HEK293 (cell line): ENCODE measurements at regions not wholly inside any gene's neighbourhood (a gene's known extent, or its start where the extent isn't known, plus 50 kb on each side); places are given as distances from the start of the nearest gene placed in this dataset.

ENCODE experiments used
- ZBTB8A ChIP-seq: fragments of 450-650 bp; formaldehyde crosslinking; IDR thresholded peaks from 2 replicates; pipeline ENCODE4 v1.5.1; 2016; ENCODE audit warnings: missing biosample characterization, missing genetic modification characterization
- ZNF175 ChIP-seq: fragments of 450-650 bp; formaldehyde crosslinking; IDR thresholded peaks from 2 replicates; pipeline ENCODE4 v1.5.1; 2016; ENCODE audit warnings: missing biosample characterization, missing genetic modification characterization
- ZNF266 ChIP-seq: fragments of 450-650 bp; formaldehyde crosslinking; IDR thresholded peaks from 2 replicates; pipeline ENCODE4 v1.5.1; 2016; ENCODE audit warnings: missing biosample characterization, missing genetic modification characterization, low read depth
- ZNF335 ChIP-seq: fragments of 450-650 bp; formaldehyde crosslinking; conservative IDR thresholded peaks from 2 replicates; pipeline ENCODE4 v1.5.1; 2016; ENCODE audit warnings: missing biosample characterization, missing genetic modification characterization
- ZNF391 ChIP-seq: fragments of 450-650 bp; formaldehyde crosslinking; IDR thresholded peaks from 2 replicates; pipeline ENCODE4 v1.5.1; 2016; ENCODE audit warnings: low read depth, missing biosample characterization, missing genetic modification characterization, borderline replicate concordance
- ZNF48 ChIP-seq: fragments of 450-650 bp; formaldehyde crosslinking; IDR thresholded peaks from 2 replicates; pipeline ENCODE4 v1.5.1; 2016; ENCODE audit warnings: missing biosample characterization, missing genetic modification characterization
- TF ChIP-seq, protein P1 (sequence below): fragments of 450-650 bp; formaldehyde crosslinking; IDR thresholded peaks from 2 replicates; pipeline ENCODE4 v1.5.1; 2016; ENCODE audit warnings: missing biosample characterization, missing genetic modification characterization
- TF ChIP-seq, protein P2 (sequence below): fragments of 450-650 bp; formaldehyde crosslinking; IDR thresholded peaks from 2 replicates; pipeline ENCODE4 v1.5.1; 2017; ENCODE audit warnings: missing biosample characterization, mild to moderate bottlenecking, missing genetic modification characterization, moderate library complexity

DNA sequence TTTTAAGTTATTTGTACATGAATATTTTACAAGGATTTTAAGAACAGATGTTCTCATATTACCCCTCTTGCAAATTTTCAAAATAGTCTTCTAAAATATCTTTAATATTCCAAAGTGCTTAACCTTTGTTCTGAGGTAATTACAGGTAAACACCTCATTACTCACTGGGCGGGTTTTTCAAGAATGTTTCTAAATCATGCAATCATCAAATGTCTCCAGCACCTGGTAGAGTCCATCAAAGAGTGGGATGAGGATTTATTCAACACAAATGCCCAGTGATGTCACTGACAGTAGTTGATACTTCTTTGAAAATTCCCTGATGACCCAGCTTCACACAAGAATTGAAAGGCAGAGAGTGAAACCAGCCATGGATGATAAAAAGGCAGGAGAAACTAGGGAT, 114.4 kb downstream of the SEC61B start:
- TF ChIP-seq, protein P1, sequence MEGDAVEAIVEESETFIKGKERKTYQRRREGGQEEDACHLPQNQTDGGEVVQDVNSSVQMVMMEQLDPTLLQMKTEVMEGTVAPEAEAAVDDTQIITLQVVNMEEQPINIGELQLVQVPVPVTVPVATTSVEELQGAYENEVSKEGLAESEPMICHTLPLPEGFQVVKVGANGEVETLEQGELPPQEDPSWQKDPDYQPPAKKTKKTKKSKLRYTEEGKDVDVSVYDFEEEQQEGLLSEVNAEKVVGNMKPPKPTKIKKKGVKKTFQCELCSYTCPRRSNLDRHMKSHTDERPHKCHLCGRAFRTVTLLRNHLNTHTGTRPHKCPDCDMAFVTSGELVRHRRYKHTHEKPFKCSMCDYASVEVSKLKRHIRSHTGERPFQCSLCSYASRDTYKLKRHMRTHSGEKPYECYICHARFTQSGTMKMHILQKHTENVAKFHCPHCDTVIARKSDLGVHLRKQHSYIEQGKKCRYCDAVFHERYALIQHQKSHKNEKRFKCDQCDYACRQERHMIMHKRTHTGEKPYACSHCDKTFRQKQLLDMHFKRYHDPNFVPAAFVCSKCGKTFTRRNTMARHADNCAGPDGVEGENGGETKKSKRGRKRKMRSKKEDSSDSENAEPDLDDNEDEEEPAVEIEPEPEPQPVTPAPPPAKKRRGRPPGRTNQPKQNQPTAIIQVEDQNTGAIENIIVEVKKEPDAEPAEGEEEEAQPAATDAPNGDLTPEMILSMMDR (tag by site-specific recombination): no peak
- TF ChIP-seq ZNF266 (tag by site-specific recombination): no peak
- no peak for TF ChIP-seq ZNF335 (tag by site-specific recombination)
- no peak for TF ChIP-seq ZBTB8A (tag by site-specific recombination)
- TF ChIP-seq, protein P2, sequence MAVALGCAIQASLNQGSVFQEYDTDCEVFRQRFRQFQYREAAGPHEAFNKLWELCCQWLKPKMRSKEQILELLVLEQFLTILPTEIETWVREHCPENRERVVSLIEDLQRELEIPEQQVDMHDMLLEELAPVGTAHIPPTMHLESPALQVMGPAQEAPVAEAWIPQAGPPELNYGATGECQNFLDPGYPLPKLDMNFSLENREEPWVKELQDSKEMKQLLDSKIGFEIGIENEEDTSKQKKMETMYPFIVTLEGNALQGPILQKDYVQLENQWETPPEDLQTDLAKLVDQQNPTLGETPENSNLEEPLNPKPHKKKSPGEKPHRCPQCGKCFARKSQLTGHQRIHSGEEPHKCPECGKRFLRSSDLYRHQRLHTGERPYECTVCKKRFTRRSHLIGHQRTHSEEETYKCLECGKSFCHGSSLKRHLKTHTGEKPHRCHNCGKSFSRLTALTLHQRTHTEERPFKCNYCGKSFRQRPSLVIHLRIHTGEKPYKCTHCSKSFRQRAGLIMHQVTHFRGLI (tag by site-specific recombination): no peak
- TF ChIP-seq ZNF391 (tag by site-specific recombination): no peak
- TF ChIP-seq ZNF48 (tag by site-specific recombination): no peak
- no peak for TF ChIP-seq ZNF175
